GM19043 (cell line): ENCODE measurements at regions not wholly inside any gene's neighbourhood (a gene's known extent, or its start where the extent isn't known, plus 50 kb on each side); places are given as distances from the start of the nearest gene placed in this dataset.
"Not testable (repeated sequence)": the region's sequence is repeated elsewhere in the genome, so short reads cannot be mapped to it uniquely, and the experiment has no call there.

Experiments
- ATAC-seq: cut with Tn5 transposase; IDR thresholded peaks from one replicate; pipeline ENCODE4 v1.9.1; 2021; ENCODE audit warnings: low read depth; ENCODE audit not compliant: unreplicated experiment

- not testable (repeated sequence) for ATAC-seq
These were observed 229.4 kb downstream of the HTR1A start for GRCh38 chr5:63732880-63733279.

GRCh38 chr5:63727583-63727982, 234.7 kb downstream of the HTR1A start:
- no peak for ATAC-seq

GRCh38 chr5:63726496-63726895, 235.7 kb downstream of the HTR1A start:
- no peak for ATAC-seq

GRCh38 chr5:63719147-63719546, 243.1 kb downstream of the HTR1A start:
- no peak for ATAC-seq

GRCh38 chr5:63700241-63700640, 262.0 kb downstream of the HTR1A start:
- no peak for ATAC-seq

- ATAC-seq = no peak
These were observed 264.4 kb downstream of the HTR1A start for GRCh38 chr5:63697811-63698210.

GRCh38 chr5:63690546-63690945, 271.7 kb downstream of the HTR1A start:
- ATAC-seq = no peak

GRCh38 chr5:63687854-63688516, 274.3 kb downstream of the HTR1A start:
- ATAC-seq = no peak

- no peak for ATAC-seq
These were observed 275.3 kb downstream of the HTR1A start for GRCh38 chr5:63686938-63687337.

- ATAC-seq = no peak
These were observed 276.1 kb downstream of the HTR1A start for GRCh38 chr5:63686181-63686580.

GRCh38 chr5:63685454-63685853, 276.8 kb downstream of the HTR1A start:
- no peak for ATAC-seq

- no peak for ATAC-seq
These were observed 287.4 kb downstream of the HTR1A start for GRCh38 chr5:63674881-63675280.

- no peak for ATAC-seq
These were observed 307.2 kb downstream of the HTR1A start for GRCh38 chr5:63655043-63655442.

GRCh38 chr5:63650581-63650980, 311.7 kb downstream of the HTR1A start:
- no peak for ATAC-seq

GRCh38 chr5:63648376-63648775, 313.9 kb downstream of the HTR1A start:
- ATAC-seq = no peak

GRCh38 chr5:63629951-63630630, 332.2 kb downstream of the HTR1A start:
- no peak for ATAC-seq

- no peak for ATAC-seq
These were observed 348.8 kb downstream of the HTR1A start for GRCh38 chr5:63613442-63613841.

GRCh38 chr5:63603996-63604395, 358.2 kb downstream of the HTR1A start:
- ATAC-seq = no peak

GRCh38 chr5:63602971-63603370, 359.3 kb downstream of the HTR1A start:
- ATAC-seq = no peak

GRCh38 chr5:63596254-63596653, 366.0 kb downstream of the HTR1A start:
- no peak for ATAC-seq

GRCh38 chr5:63573380-63573779, 388.9 kb downstream of the HTR1A start:
- no peak for ATAC-seq

- no peak for ATAC-seq
These were observed 389.5 kb downstream of the HTR1A start for GRCh38 chr5:63572740-63573139.
